Heart left ventricle (tissue), 16 donors: ENCODE measurements at regions not wholly inside any gene's neighbourhood (a gene's known extent, or its start where the extent isn't known, plus 50 kb on each side); places are given as distances from the start of the nearest gene placed in this dataset.

Experiments
- ATAC-seq, 4 donors: fragments of 200-7000 bp; cut with Tn5 transposase; one replicate each; pipeline ENCODE4 v1.9.1; 2020 to 2022; ENCODE audit warnings: moderate library complexity in 4 of 4, mild to moderate bottlenecking in 3 of 4, moderate number of reproducible peaks in 1 of 4
- DNase-seq, 5 donors: peaks; one replicate each; pipeline ENCODE4 v3.0.0-alpha.2; 2020
- H3K27ac ChIP-seq, 12 donors: fragments of 200-600 bp; sonication (generic) in 4 of 12; one replicate each; pipeline versions ENCODE4 v1.5.0 to v1.8.0; 2016 to 2022; ENCODE audit warnings: mild to moderate bottlenecking in 2 of 12
- H3K27me3 ChIP-seq, 9 donors: fragments of 200-600 bp; sonication (generic) in 2 of 9; one replicate each; pipeline versions ENCODE4 v1.5.1 to v1.8.0; 2016 to 2022; ENCODE audit warnings: mild to moderate bottlenecking in 3 of 9
- H3K36me3 ChIP-seq, 9 donors: fragments of 200-600 bp; sonication (generic) in 2 of 9; one replicate each; pipeline versions ENCODE4 v1.5.0 to v1.8.0; 2018 to 2022; ENCODE audit warnings: mild to moderate bottlenecking in 2 of 9
- H3K4me1 ChIP-seq, 12 donors: fragments of 200-600 bp; sonication (generic) in 4 of 12; one replicate each; pipeline versions ENCODE4 v1.5.0 to v1.8.0; 2016 to 2022; ENCODE audit warnings: mild to moderate bottlenecking in 3 of 12
- H3K4me3 ChIP-seq, 12 donors: fragments of 200-600 bp; sonication (generic) in 4 of 12; one replicate each; pipeline versions ENCODE4 v1.5.0 to v1.8.0; 2017 to 2022; ENCODE audit warnings: mild to moderate bottlenecking in 9 of 12, moderate library complexity in 4 of 12
- H3K9me3 ChIP-seq, 12 donors: fragments of 200-600 bp; sonication (generic) in 4 of 12; one replicate each; pipeline versions ENCODE4 v1.5.0 to v1.8.0; 2016 to 2022; ENCODE audit warnings: mild to moderate bottlenecking in 1 of 12
- CTCF ChIP-seq, 12 donors: fragments of 200-600 bp; sonication (generic) in 4 of 12; IDR thresholded peaks; one replicate each; pipeline versions ENCODE4 v1.5.0 to v1.8.0; 2018 to 2022; ENCODE audit warnings: antibody characterized with exemption in 12 of 12, mild to moderate bottlenecking in 5 of 12
- POLR2A ChIP-seq, 2 donors: fragments of 450-650 bp; IDR thresholded peaks; one replicate each; pipeline ENCODE4 v1.6.1; 2017; ENCODE audit warnings: antibody characterized with exemption in 2 of 2, mild to moderate bottlenecking in 2 of 2, moderate library complexity in 2 of 2
- WGBS, 4 donors: extraction: QIAGEN DNeasy Blood & Tissue Kit in 2 of 4; methylation state at CpG; one replicate each; pipeline versions ENCODE4 v1.1.5 to v1.1.7; 2013 to 2018; 5-methylcytosine and 5-hydroxymethylcytosine counted together
- intact Hi-C, 10 donors: fragments of 100-400 bp; cut with DNase I; formaldehyde crosslinking; loops; one replicate each; pipeline versions ENCODE4 v1.11.1 to v1.14.2; 2022
- donor health status: ischemic (EF 13 %, LVEDD 7.1; RV severe dilation, severe dysfunction).
- donor health status: healthy with polysubstance abuse.
- donor health status: DM: no; HTN: yes; CAD: no.
- donor health status: DM: no; HTN: no; CAD: no.
- donor health status: ischemic (EF 25% LVEDD 6.9; RV normal size, moderate dysfunction).
- donor health status: ischemic (EF 25% LVEDD 5.7; RV mildly dilated, moderate dysfunction).
- donor health status: healthy.
- donor health status: DM: yes; HTN: yes; CAD: no.
- donor health status: ischemic (EF 35%, LVEDD 5.7; RV mildly dilated, moderate dysfunction).
- donor health status: nonischemic (EF 11% LVEDD 7.7; RV severe dilation, severe dysfunction).
- donor health status: DM: yes; HTN: yes; CAD: no.
- donor health status: PGD.
- donor health status: ischemic (EF 29% LVEDD 5.4; RV normal size, mild dysfunction).
- donor health status: nonischemic (EF 23%, LVEDD 6.1; RV moderate dilation, normal function).

GRCh38 chr18:961644-962355 lies 57.1 kb downstream of the ADCYAP1 start:
- intact Hi-C loops, result loop anchor here in 7 of 10 donors (1.0 to 10.0 kb wide), 5 partner anchors 94 to 99 kb away; no protein-coding TSS in a partner anchor
- Histone ChIP-seq H3K9me3 (no peaks in the 10 kb centered on the region), H3K27me3 (peaks cover 0 to 10% (median 0%) of the 10 kb centered on the region in 9 donors), H3K4me3 (peak overlapping the region in 11 of 12 donors; percentile 3 to 56 (median 45)), H3K36me3 (no peaks in the 10 kb centered on the region), H3K27ac (peak overlapping the region in 4 of 12 donors; percentile 11 to 51 (median 24)), H3K4me1 (peaks cover 0 to 8% (median 0%) of the 10 kb centered on the region in 12 donors)
- WGBS, 4 donors, result 13 to 16% (median 14%) methylated on average over 19 of the region's 19 CpGs
- ATAC-seq, result no peak
- DNase-seq, result peak in 1 of 5 donors; percentile 16
- TF ChIP-seq CTCF (IDR thresholded peaks at IDR 0.05), result peak; percentile 85 to 95 (median 90)
- no peak for TF ChIP-seq POLR2A (IDR thresholded peaks at IDR 0.05)

GRCh38 chr18:963276-963675 lies 58.6 kb downstream of the ADCYAP1 start:
- 45 to 69% (median 63%) methylated on average over 2 of the region's 2 CpGs for WGBS, 4 donors
- Histone ChIP-seq H3K4me1 (peaks cover 0 to 8% (median 0%) of the 10 kb centered on the region in 12 donors), H3K9me3 (no peaks in the 10 kb centered on the region), H3K27me3 (peaks cover 0 to 10% (median 0%) of the 10 kb centered on the region in 9 donors), H3K36me3 (no peaks in the 10 kb centered on the region), H3K27ac (no peak overlapping the region), H3K4me3 (no peak overlapping the region)
- DNase-seq, result no peak
- no peak for TF ChIP-seq CTCF (IDR thresholded peaks at IDR 0.05)
- TF ChIP-seq POLR2A (IDR thresholded peaks at IDR 0.05), result no peak
- intact Hi-C loops, result loop anchor here in 5 of 10 donors (2.0 to 10.0 kb wide), 4 partner anchors 96 to 101 kb away; no protein-coding TSS in a partner anchor
- ATAC-seq, result no peak

DNA sequence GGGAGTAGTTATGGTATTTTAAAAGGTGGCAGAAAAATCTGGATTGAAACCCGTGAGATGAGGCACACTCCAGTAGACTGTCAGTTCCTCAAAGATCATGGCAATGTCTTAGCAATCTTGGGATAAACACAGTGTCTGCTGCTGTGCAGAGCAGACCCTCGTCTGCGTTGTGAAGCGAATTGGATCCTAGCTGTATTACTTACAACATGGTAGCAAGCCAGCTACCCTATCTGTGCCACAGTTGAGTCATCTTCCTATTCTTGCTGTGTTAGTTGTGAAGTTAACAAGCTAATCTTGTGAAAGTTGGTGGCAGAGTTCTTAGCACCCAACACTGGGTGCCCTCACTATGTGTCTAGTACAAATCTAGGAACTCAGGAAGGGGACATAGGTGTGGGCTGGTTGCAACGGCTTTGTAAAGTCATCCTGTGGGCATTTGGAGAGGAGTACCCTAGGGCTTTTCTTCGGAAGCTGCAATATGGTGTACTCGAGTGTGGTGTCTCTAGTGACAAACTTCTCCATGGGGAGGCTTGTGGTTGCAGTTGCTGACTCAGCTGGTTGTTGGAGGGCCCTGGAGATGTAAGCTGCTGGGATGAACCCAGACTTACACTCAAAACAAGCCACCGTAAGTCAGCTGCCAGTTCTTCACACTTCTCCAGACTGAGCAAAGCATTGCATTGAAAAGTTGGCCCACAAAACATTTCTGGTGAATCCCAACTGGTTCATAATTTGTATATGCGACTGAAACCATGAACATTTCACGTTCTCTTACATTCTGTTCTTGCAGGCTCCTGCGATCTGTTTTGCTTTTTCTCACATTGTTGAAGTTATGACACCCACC lies 61.5 kb downstream of the ADCYAP1 start:
- peaks cover 0 to 4% (median 0%) of the 10 kb centered on the region in 12 donors for H3K9me3 ChIP-seq
- TF ChIP-seq CTCF (IDR thresholded peaks at IDR 0.05) (no peak), POLR2A (IDR thresholded peaks at IDR 0.05) (no peak)
- peaks cover 0 to 10% (median 0%) of the 10 kb centered on the region in 9 donors for H3K27me3 ChIP-seq
- no peak for ATAC-seq
- peaks cover 0 to 8% (median 0%) of the 10 kb centered on the region in 12 donors for H3K4me1 ChIP-seq
- intact Hi-C loops, result loop anchor here in 1 of 10 donors (10.0 kb wide), 1 partner anchor 101 kb away; no protein-coding TSS in a partner anchor
- no peak for DNase-seq
- no peak overlapping the region for H3K4me3 ChIP-seq
- WGBS, 4 donors, result 79 to 81% (median 79%) methylated on average over 11 of the region's 11 CpGs
- no peak overlapping the region for H3K27ac ChIP-seq
- no peaks in the 10 kb centered on the region for H3K36me3 ChIP-seq
